Mesothelial cell of epicardium (in vitro differentiated cells): ENCODE measurements at regions not wholly inside any gene's neighbourhood (a gene's known extent, or its start where the extent isn't known, plus 50 kb on each side); places are given as distances from the start of the nearest gene placed in this dataset.
A peak's percentile ranks its signal among the peaks of the same experiment; 100 is the strongest.

Experiments used
- DNase-seq, 2 experiments: peaks; one replicate each; pipeline ENCODE4 v3.0.0; 2021; ENCODE audit warnings: low spot score in 2 of 2; ENCODE audit not compliant: unreplicated experiment in 2 of 2
- H3K27ac Mint-ChIP-seq: 2 replicates; pipeline ENCODE4 v1.8.0; 2021; ENCODE audit warnings: mixed read lengths
- H3K27me3 Mint-ChIP-seq: 2 replicates; pipeline ENCODE4 v1.8.0; 2021; ENCODE audit warnings: low read depth, mixed read lengths
- H3K36me3 Mint-ChIP-seq: 2 replicates; pipeline ENCODE4 v1.8.0; 2021; ENCODE audit warnings: mixed read lengths
- H3K4me1 Mint-ChIP-seq: 2 replicates; pipeline ENCODE4 v1.8.0; 2021; ENCODE audit warnings: mixed read lengths
- H3K4me3 Mint-ChIP-seq: 2 replicates; pipeline ENCODE4 v1.8.0; 2021; ENCODE audit warnings: mild to moderate bottlenecking, moderate library complexity, mixed read lengths
- H3K9me3 Mint-ChIP-seq: 2 replicates; pipeline ENCODE4 v1.8.0; 2021; ENCODE audit warnings: mixed read lengths
- TF ChIP-seq, protein P1 (sequence below): fragments of 200-600 bp; sonication (generic); IDR thresholded peaks from one replicate; pipeline ENCODE4 v1.5.0; 2021; ENCODE audit warnings: antibody characterized with exemption; ENCODE audit not compliant: unreplicated experiment

DNA sequence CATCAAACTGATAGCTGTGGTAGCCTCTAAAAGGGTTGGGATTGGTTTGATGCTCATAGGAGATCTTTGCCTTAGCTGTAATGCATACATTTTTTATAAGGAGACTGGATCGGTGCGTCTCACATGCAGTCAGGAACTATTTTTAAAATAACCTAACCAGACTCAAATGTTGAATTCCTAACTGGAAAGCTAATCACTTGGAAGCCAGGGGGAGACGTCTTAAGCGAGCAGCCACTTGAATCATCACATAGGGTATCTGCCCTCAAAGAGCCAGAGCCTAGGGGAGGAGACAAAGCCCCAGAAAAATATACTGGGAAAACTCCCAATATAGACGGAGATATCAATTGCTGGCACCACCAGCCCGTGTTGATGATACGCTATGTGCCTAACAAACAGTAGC lies 61.7 kb upstream of the PUM1 start:
- peaks cover 13% of the 10 kb centered on the region for H3K4me1 Mint-ChIP-seq
- H3K4me3 Mint-ChIP-seq: no peak overlapping the region
- H3K27me3 Mint-ChIP-seq: no peaks in the 10 kb centered on the region
- H3K27ac Mint-ChIP-seq: peak overlapping the region; percentile 21
- H3K9me3 Mint-ChIP-seq: no peaks in the 10 kb centered on the region
- DNase-seq: no peak
- H3K36me3 Mint-ChIP-seq: no peaks in the 10 kb centered on the region
- TF ChIP-seq, protein P1, sequence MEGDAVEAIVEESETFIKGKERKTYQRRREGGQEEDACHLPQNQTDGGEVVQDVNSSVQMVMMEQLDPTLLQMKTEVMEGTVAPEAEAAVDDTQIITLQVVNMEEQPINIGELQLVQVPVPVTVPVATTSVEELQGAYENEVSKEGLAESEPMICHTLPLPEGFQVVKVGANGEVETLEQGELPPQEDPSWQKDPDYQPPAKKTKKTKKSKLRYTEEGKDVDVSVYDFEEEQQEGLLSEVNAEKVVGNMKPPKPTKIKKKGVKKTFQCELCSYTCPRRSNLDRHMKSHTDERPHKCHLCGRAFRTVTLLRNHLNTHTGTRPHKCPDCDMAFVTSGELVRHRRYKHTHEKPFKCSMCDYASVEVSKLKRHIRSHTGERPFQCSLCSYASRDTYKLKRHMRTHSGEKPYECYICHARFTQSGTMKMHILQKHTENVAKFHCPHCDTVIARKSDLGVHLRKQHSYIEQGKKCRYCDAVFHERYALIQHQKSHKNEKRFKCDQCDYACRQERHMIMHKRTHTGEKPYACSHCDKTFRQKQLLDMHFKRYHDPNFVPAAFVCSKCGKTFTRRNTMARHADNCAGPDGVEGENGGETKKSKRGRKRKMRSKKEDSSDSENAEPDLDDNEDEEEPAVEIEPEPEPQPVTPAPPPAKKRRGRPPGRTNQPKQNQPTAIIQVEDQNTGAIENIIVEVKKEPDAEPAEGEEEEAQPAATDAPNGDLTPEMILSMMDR: no peak

DNA sequence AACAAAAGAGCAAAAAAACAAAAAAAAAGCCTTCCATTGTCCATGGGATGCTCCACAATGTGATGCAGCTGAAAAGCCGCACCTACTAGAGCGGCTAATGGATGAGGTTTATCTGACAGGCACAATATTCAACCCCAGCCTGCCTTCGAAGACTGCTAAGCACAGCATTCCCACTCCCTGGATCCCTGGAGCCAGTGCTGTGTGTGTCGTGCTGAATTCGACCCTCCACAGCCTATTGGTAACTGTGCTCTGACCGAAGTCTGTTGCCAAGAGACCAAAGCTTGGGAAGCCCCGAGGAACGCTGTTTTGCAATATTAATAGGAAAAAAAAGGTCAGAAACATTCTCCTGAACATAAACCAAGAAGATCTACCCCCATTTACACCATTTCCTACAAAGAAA lies 57.2 kb upstream of the PUM1 start:
- H3K4me1 Mint-ChIP-seq: peaks cover 25% of the 10 kb centered on the region
- DNase-seq: no peak
- no peaks in the 10 kb centered on the region for H3K36me3 Mint-ChIP-seq
- H3K4me3 Mint-ChIP-seq: no peak overlapping the region
- H3K27ac Mint-ChIP-seq: no peak overlapping the region
- no peaks in the 10 kb centered on the region for H3K9me3 Mint-ChIP-seq
- no peaks in the 10 kb centered on the region for H3K27me3 Mint-ChIP-seq
- TF ChIP-seq, protein P1: no peak

DNA sequence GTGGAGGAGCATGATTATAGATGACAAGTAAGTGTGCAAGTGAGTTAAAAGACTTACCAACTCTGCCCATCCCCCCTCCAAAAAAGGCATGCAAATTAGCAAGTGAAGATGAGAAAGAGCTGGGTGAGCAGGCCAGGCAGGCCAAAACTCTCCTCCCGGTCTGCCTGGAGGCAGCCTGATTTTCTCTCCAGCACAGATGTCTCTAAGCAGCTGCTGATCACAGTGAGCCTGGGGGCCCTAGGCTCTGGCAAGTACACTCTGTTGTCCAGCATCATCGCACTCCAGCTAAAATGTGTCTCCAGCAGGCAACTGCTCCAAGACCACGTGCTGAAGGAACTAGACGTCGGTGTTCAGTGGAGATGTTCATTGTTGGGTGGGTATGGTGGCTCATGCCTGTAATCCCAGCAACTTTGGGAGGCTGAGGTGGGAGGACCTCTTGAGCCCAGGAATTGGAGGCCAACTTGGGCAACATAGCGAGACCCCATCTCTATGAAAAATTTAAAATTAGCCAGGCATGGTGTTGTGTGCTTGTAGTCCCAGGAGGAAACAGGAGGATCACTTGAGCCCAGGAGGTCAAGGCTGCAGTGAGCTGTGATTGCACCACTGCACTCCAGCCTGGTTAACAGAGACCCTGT lies 56.7 kb upstream of the PUM1 start:
- Mint-ChIP-seq H3K9me3 (no peaks in the 10 kb centered on the region), H3K4me1 (peaks cover 23% of the 10 kb centered on the region), H3K27me3 (no peaks in the 10 kb centered on the region), H3K4me3 (no peak overlapping the region), H3K27ac (peak overlapping the region; percentile 79), H3K36me3 (no peaks in the 10 kb centered on the region)
- TF ChIP-seq, protein P1: no peak
- DNase-seq: no peak

DNA sequence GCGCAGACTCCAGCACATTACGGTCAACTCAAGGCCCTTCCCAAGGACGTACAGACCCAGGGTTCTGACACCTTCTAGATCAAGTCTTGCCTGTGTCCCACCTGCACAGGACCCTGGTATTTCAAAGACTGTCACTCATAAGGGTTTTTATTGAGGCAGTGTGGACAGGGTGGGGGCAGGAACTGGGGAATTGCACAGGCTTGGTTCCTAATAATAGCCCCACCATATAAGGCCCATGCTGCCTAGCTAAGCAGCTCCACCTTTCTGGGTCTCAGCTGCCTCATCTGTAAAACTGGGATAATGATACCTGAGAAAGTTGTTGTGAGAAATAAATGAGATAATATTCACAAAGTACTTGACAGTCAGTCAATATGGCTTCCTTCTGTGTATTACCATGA lies 55.3 kb upstream of the PUM1 start:
- H3K36me3 Mint-ChIP-seq: no peaks in the 10 kb centered on the region
- H3K27me3 Mint-ChIP-seq: peaks cover 1% of the 10 kb centered on the region
- TF ChIP-seq, protein P1: no peak
- H3K9me3 Mint-ChIP-seq: no peaks in the 10 kb centered on the region
- H3K4me3 Mint-ChIP-seq: no peak overlapping the region
- no peak overlapping the region for H3K27ac Mint-ChIP-seq
- H3K4me1 Mint-ChIP-seq: peaks cover 18% of the 10 kb centered on the region
- DNase-seq: no peak

DNA sequence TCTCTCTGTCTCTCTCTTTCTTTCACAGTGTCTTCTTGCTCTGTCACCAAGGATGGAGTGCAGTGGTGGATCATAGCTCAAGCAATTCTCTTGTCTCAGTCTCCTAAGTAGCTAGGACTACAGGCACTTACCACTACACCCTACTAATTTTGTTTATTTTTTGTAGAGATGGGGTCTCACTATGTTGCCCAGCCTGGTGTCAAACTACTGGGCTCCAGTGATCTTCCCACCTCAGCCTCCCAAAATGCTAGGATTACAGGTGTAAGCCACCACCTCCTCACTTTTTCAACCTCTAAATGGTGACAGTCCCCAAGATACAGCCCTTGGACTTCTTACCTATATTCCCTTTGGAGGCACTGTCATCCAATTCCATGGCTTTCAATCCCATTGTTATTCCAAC lies 50.5 kb upstream of the PUM1 start:
- Mint-ChIP-seq H3K27me3 (peaks cover 2% of the 10 kb centered on the region), H3K4me3 (no peak overlapping the region), H3K4me1 (peaks cover 14% of the 10 kb centered on the region), H3K36me3 (no peaks in the 10 kb centered on the region), H3K27ac (no peak overlapping the region), H3K9me3 (no peaks in the 10 kb centered on the region)
- TF ChIP-seq, protein P1: no peak
- DNase-seq: no peak
